ENCODE measurements at regions not wholly inside any gene's neighbourhood (a gene's known extent, or its start where the extent isn't known, plus 50 kb on each side); places are given as distances from the start of the nearest gene placed in this dataset.

DNA sequence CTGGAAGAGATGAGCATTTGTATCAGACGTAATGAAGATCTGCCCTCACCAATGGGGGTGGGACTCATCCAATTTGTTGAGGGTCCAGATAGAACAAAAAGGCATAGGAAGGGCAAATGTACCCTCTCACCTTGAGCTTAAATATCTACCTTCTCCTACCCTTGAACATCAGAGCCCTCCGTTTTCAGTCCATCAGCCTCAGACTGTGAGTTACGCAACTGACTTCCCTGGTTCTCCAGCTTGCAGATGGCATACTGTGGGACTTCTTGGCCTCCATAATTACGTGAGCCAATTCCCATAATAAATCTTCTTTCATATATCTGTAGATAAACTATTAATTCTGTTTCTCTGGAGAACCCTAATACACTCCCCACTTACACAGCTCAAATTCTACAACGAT lies 56.5 kb upstream of the GUCY1A1 start:
- TF ChIP-seq, protein P1, sequence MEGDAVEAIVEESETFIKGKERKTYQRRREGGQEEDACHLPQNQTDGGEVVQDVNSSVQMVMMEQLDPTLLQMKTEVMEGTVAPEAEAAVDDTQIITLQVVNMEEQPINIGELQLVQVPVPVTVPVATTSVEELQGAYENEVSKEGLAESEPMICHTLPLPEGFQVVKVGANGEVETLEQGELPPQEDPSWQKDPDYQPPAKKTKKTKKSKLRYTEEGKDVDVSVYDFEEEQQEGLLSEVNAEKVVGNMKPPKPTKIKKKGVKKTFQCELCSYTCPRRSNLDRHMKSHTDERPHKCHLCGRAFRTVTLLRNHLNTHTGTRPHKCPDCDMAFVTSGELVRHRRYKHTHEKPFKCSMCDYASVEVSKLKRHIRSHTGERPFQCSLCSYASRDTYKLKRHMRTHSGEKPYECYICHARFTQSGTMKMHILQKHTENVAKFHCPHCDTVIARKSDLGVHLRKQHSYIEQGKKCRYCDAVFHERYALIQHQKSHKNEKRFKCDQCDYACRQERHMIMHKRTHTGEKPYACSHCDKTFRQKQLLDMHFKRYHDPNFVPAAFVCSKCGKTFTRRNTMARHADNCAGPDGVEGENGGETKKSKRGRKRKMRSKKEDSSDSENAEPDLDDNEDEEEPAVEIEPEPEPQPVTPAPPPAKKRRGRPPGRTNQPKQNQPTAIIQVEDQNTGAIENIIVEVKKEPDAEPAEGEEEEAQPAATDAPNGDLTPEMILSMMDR (IDR thresholded peaks at IDR 0.05 in 4 of 5, conservative IDR thresholded peaks at IDR 0.05 in 1 of 5): no peak
- TF ChIP-seq POLR2A (IDR thresholded peaks at IDR 0.05): no peak

Measured in gastrocnemius medialis (tissue), 4 donors.